C4-2B (cell line): ENCODE measurements at regions not wholly inside any gene's neighbourhood (a gene's known extent, or its start where the extent isn't known, plus 50 kb on each side); places are given as distances from the start of the nearest gene placed in this dataset.

ENCODE experiments used
- ZFX ChIP-seq: fragments of 450-650 bp; IDR thresholded peaks from 2 replicates; pipeline ENCODE4 v1.6.1; 2017
- TF ChIP-seq, protein P1 (sequence below): fragments of 450-650 bp; conservative IDR thresholded peaks from 2 replicates; pipeline ENCODE4 v1.5.1; 2017; ENCODE audit warnings: mild to moderate bottlenecking

DNA sequence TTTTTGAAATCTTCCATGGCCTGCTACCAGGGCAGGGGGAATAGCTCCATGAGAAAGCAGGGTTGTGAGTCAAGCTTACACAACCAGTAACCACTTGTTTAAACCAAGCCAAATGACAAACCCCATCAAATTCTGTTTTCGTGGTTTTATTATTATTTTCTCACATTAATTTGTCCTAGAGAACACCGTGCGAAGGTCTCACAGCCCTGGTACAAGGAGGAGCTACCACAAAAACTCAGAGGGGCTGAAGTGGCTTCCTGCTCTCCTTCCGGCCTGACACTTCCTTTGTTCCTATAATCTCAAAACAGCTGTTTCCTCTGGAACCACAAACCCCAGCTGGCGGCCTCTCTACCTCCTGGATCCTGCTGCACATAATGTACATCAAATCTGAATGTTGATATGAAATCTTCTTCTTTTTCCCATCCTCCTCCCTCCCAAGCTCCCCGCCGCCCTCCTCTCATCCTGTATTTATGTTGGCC lies 375.9 kb downstream of the MCTP2 start:
- TF ChIP-seq, protein P1, sequence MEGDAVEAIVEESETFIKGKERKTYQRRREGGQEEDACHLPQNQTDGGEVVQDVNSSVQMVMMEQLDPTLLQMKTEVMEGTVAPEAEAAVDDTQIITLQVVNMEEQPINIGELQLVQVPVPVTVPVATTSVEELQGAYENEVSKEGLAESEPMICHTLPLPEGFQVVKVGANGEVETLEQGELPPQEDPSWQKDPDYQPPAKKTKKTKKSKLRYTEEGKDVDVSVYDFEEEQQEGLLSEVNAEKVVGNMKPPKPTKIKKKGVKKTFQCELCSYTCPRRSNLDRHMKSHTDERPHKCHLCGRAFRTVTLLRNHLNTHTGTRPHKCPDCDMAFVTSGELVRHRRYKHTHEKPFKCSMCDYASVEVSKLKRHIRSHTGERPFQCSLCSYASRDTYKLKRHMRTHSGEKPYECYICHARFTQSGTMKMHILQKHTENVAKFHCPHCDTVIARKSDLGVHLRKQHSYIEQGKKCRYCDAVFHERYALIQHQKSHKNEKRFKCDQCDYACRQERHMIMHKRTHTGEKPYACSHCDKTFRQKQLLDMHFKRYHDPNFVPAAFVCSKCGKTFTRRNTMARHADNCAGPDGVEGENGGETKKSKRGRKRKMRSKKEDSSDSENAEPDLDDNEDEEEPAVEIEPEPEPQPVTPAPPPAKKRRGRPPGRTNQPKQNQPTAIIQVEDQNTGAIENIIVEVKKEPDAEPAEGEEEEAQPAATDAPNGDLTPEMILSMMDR = no peak
- TF ChIP-seq ZFX = no peak
